DND-41 (cell line): ENCODE measurements at regions not wholly inside any gene's neighbourhood (a gene's known extent, or its start where the extent isn't known, plus 50 kb on each side); places are given as distances from the start of the nearest gene placed in this dataset.

Experiments used
- EZH2 ChIP-seq: IDR thresholded peaks from 3 replicates; pipeline ENCODE4 v1.6.1; 2012; ENCODE audit warnings: borderline replicate concordance, low read depth, mild to moderate bottlenecking, moderate library complexity, low read length, inconsistent platforms; ENCODE audit not compliant: severe bottlenecking
- TF ChIP-seq, protein P1 (sequence below): IDR thresholded peaks from 2 replicates; pipeline ENCODE4 v1.5.1; 2012; ENCODE audit warnings: borderline replicate concordance, low read length, moderate library complexity, mild to moderate bottlenecking; ENCODE audit not compliant: poor library complexity, severe bottlenecking; ENCODE audit errors: extremely low read depth

DNA sequence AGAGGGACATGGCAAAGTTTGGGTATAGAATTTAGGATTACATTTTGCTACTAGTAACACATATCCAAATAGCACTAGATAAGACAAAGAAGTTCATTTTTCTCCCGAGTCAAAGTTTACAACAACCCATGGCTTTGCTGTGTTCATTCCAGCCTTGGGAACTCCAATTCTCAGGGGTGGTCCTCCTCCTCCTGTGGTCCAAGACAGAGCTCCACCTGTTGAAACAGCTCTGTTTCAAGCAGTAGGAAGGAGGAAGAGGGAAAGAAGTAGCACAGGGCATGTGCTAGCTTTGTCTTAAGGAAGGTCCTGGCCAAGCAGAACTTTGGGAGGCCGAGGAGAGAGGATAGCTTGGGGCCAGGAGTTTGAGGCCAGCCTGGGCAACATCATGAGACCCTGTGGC is 113.8 kb upstream of the SIX2 start:
- TF ChIP-seq, protein P1, sequence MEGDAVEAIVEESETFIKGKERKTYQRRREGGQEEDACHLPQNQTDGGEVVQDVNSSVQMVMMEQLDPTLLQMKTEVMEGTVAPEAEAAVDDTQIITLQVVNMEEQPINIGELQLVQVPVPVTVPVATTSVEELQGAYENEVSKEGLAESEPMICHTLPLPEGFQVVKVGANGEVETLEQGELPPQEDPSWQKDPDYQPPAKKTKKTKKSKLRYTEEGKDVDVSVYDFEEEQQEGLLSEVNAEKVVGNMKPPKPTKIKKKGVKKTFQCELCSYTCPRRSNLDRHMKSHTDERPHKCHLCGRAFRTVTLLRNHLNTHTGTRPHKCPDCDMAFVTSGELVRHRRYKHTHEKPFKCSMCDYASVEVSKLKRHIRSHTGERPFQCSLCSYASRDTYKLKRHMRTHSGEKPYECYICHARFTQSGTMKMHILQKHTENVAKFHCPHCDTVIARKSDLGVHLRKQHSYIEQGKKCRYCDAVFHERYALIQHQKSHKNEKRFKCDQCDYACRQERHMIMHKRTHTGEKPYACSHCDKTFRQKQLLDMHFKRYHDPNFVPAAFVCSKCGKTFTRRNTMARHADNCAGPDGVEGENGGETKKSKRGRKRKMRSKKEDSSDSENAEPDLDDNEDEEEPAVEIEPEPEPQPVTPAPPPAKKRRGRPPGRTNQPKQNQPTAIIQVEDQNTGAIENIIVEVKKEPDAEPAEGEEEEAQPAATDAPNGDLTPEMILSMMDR = no peak
- no peak for TF ChIP-seq EZH2
